IPS-18a (cell line): ENCODE measurements at regions not wholly inside any gene's neighbourhood (a gene's known extent, or its start where the extent isn't known, plus 50 kb on each side); places are given as distances from the start of the nearest gene placed in this dataset.

Experiments used
- H3K27ac ChIP-seq: one replicate; pipeline ENCODE4 v1.5.1; 2013; ENCODE audit warnings: low read length
- H3K27me3 ChIP-seq: one replicate; pipeline ENCODE4 v1.6.1; 2013; ENCODE audit warnings: mild to moderate bottlenecking, low read length; ENCODE audit not compliant: control insufficient read depth, insufficient read depth
- H3K36me3 ChIP-seq: one replicate; pipeline ENCODE4 v1.6.1; 2013; ENCODE audit warnings: low read depth, low read length; ENCODE audit not compliant: control insufficient read depth
- H3K4me1 ChIP-seq: one replicate; pipeline ENCODE4 v1.6.1; 2013; ENCODE audit warnings: low read depth, low read length; ENCODE audit not compliant: control insufficient read depth
- H3K4me3 ChIP-seq: one replicate; pipeline ENCODE4 v1.5.1; 2013; ENCODE audit warnings: low read length
- H3K9ac ChIP-seq: one replicate; pipeline ENCODE4 v1.6.1; 2013; ENCODE audit warnings: mild to moderate bottlenecking, low read length, moderate library complexity
- H3K9me3 ChIP-seq: one replicate; pipeline ENCODE4 v1.6.1; 2013; ENCODE audit warnings: low read depth, low read length; ENCODE audit not compliant: control insufficient read depth

GRCh38 chr10:129222436-129222835 is 244.6 kb upstream of the MGMT start:
- Histone ChIP-seq H3K4me1 (no peaks in the 10 kb centered on the region), H3K36me3 (no peaks in the 10 kb centered on the region), H3K9ac (no peak overlapping the region), H3K27me3 (no peaks in the 10 kb centered on the region), H3K27ac (no peak overlapping the region), H3K9me3 (no peaks in the 10 kb centered on the region), H3K4me3 (no peak overlapping the region)

DNA sequence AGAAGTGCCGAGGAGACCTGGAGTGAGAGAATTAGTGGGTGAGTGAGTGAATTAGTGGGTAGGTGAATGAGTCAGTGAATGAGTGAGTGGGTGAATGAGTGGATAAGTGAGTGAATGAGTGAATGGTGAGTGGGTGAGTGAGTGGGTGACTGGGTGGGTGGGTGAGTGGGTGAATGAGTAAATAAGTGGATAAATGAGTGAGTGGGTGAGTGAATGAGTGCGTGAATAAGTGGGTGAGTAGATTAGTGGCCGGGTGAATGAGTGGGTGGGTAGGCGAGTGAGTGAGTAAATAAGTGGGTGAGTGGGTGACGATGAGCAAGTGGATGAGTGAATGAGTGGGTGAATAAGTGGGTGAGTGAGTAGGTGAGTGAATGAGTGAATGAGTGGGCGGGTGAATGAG is 243.7 kb upstream of the MGMT start:
- Histone ChIP-seq H3K4me3 (no peak overlapping the region), H3K36me3 (no peaks in the 10 kb centered on the region), H3K9me3 (no peaks in the 10 kb centered on the region), H3K9ac (no peak overlapping the region), H3K27ac (no peak overlapping the region), H3K27me3 (no peaks in the 10 kb centered on the region), H3K4me1 (no peaks in the 10 kb centered on the region)

DNA sequence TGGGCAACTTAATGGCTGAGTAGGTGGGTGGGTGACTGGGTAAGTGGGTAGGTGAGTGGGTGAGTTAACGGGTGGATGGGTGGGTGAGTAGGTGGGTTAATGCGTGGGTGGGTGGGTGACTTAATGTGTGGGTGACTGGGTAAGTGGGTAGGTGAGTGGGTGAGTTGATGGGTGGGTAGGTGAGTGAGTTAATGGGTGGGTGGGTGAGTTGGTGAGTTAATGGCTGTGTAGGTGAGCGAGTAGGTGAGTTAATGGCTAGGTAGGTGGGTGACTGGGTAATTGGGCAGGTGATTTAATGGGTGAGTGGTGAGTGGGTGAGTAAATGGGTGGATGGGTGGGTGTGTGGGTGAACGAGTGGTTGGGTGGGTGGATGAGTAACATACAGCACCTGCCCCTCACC is 243.0 kb upstream of the MGMT start:
- H3K36me3 ChIP-seq = no peaks in the 10 kb centered on the region
- H3K9ac ChIP-seq = no peak overlapping the region
- H3K9me3 ChIP-seq = no peaks in the 10 kb centered on the region
- H3K27ac ChIP-seq = no peak overlapping the region
- H3K27me3 ChIP-seq = no peaks in the 10 kb centered on the region
- H3K4me1 ChIP-seq = no peaks in the 10 kb centered on the region
- H3K4me3 ChIP-seq = no peak overlapping the region

DNA sequence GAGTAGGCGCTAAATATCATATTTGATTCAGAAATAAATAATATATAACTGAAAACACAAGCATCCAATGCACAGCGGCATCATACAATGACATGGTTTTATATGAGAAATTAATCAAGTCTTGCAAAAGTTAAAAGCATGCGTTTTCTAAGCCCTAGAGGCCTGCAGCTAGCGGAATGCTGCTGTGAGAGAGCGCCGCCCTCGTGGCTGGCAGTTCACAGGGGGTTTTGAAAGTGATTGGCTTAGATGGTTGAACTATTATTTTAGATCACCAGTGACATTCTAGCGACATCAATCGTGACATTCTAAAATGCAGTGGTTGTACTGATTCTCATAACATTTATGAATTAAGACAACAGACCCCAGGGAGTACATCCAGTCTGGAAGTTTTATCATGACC is 235.2 kb upstream of the MGMT start:
- Histone ChIP-seq H3K9ac (no peak overlapping the region), H3K27ac (no peak overlapping the region), H3K36me3 (no peaks in the 10 kb centered on the region), H3K4me1 (no peaks in the 10 kb centered on the region), H3K9me3 (no peaks in the 10 kb centered on the region), H3K4me3 (no peak overlapping the region), H3K27me3 (no peaks in the 10 kb centered on the region)

GRCh38 chr10:129233351-129234148 is 233.5 kb upstream of the MGMT start:
- no peak overlapping the region for H3K9ac ChIP-seq
- H3K36me3 ChIP-seq = no peaks in the 10 kb centered on the region
- no peaks in the 10 kb centered on the region for H3K4me1 ChIP-seq
- H3K27me3 ChIP-seq = no peaks in the 10 kb centered on the region
- H3K9me3 ChIP-seq = no peaks in the 10 kb centered on the region
- H3K4me3 ChIP-seq = no peak overlapping the region
- H3K27ac ChIP-seq = no peak overlapping the region

DNA sequence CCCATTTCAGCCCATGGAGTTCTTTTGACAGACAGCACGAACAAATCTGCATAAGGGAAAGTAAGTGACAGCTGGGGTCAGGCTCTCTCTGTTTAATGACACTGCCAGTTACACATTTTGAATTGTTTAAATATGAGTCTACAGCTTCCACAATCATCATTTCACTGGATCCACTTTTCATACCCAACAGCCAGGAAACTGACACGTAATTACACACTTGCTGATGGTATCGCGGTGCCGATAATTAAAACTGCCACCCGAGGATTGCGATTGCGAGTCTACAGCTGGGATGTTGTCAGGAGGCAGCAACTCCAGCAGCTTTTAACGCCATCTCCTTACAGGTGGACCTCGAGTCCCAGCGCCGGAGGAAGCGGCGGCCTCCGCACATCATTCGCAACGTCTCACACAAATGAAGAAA is 230.8 kb upstream of the MGMT start:
- no peaks in the 10 kb centered on the region for H3K9me3 ChIP-seq

DNA sequence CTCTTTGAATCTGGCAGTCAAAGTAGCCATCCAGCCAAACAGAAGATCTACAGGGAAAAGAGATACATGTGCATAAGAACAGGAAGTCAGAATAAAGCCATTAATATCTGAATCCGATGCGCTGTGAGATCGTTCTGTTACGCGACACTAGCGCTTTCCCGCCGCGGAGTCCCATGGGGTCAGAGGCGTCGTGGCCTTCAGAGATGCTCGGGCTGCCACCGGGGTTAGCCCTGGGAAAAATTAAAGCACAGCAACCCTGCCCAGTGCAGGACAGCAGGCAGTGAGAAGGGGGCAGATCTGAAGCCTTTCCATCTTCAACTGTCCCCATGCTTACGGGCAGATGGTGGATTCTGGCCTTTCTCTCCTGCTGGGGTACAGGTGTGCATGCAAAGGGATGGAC is 225.6 kb upstream of the MGMT start:
- Histone ChIP-seq H3K4me3 (no peak overlapping the region), H3K27ac (no peak overlapping the region), H3K9me3 (no peaks in the 10 kb centered on the region), H3K36me3 (no peaks in the 10 kb centered on the region), H3K4me1 (no peaks in the 10 kb centered on the region), H3K27me3 (no peaks in the 10 kb centered on the region), H3K9ac (no peak overlapping the region)

More for the DNA sequence above, 230.8 kb upstream of the MGMT start:
- Histone ChIP-seq H3K27me3 (no peaks in the 10 kb centered on the region), H3K27ac (no peak overlapping the region), H3K36me3 (no peaks in the 10 kb centered on the region), H3K9ac (no peak overlapping the region), H3K4me3 (no peak overlapping the region), H3K4me1 (no peaks in the 10 kb centered on the region)

GRCh38 chr10:129244298-129244697 is 222.7 kb upstream of the MGMT start:
- Histone ChIP-seq H3K4me3 (no peak overlapping the region), H3K9ac (no peak overlapping the region)

DNA sequence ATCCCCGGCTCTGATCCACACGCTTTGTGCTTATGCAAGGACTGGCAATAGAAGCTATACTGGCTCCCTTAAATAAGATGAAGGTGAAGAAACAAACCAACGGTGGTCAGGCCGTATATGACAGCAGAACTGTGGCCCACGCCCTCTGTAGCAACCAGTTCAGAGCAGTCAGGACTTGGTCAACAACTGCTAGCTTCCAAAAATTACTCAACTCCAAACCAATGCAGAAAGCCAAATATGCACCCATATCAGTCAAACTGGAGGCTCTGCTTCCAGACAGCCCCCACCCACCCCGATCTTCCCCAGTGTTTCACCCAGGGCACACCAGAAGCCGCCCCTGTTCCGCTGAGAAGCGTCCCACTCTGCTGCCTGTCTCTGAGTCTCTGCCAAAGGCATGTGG is 222.3 kb upstream of the MGMT start:
- no peaks in the 10 kb centered on the region for H3K4me1 ChIP-seq
- no peaks in the 10 kb centered on the region for H3K9me3 ChIP-seq
- no peak overlapping the region for H3K9ac ChIP-seq
- H3K27ac ChIP-seq = no peak overlapping the region
- no peaks in the 10 kb centered on the region for H3K36me3 ChIP-seq
- H3K4me3 ChIP-seq = no peak overlapping the region
- H3K27me3 ChIP-seq = no peaks in the 10 kb centered on the region

More at GRCh38 chr10:129244298-129244697, 222.7 kb upstream of the MGMT start:
- Histone ChIP-seq H3K4me1 (no peaks in the 10 kb centered on the region), H3K9me3 (no peaks in the 10 kb centered on the region), H3K27ac (no peak overlapping the region), H3K27me3 (no peaks in the 10 kb centered on the region), H3K36me3 (no peaks in the 10 kb centered on the region)

- H3K9me3 ChIP-seq = no peaks in the 10 kb centered on the region
- no peak overlapping the region for H3K9ac ChIP-seq
- no peaks in the 10 kb centered on the region for H3K4me1 ChIP-seq
Observed at GRCh38 chr10:129253161-129253864, 213.7 kb upstream of the MGMT start.

GRCh38 chr10:129253865-129254179 is 213.2 kb upstream of the MGMT start:
- Histone ChIP-seq H3K9me3 (no peaks in the 10 kb centered on the region), H3K27ac (no peak overlapping the region), H3K9ac (no peak overlapping the region), H3K36me3 (no peaks in the 10 kb centered on the region), H3K4me1 (no peaks in the 10 kb centered on the region), H3K4me3 (no peak overlapping the region), H3K27me3 (no peaks in the 10 kb centered on the region)

More at GRCh38 chr10:129253161-129253864, 213.7 kb upstream of the MGMT start:
- H3K27ac ChIP-seq = no peak overlapping the region
- no peaks in the 10 kb centered on the region for H3K27me3 ChIP-seq
- H3K36me3 ChIP-seq = no peaks in the 10 kb centered on the region
- no peak overlapping the region for H3K4me3 ChIP-seq
